Activated naive CD8-positive, alpha-beta T cell (primary cell): ENCODE measurements at regions not wholly inside any gene's neighbourhood (a gene's known extent, or its start where the extent isn't known, plus 50 kb on each side); places are given as distances from the start of the nearest gene placed in this dataset.
"Not testable (repeated sequence)": the region's sequence is repeated elsewhere in the genome, so short reads cannot be mapped to it uniquely, and the experiment has no call there.

Experiments used
- H3K27ac Mint-ChIP-seq: one replicate; pipeline ENCODE4 v1.8.0; 2021; ENCODE audit warnings: mixed read lengths
- H3K27me3 Mint-ChIP-seq: one replicate; pipeline ENCODE4 v1.8.0; 2021; ENCODE audit warnings: mixed read lengths
- H3K36me3 Mint-ChIP-seq: one replicate; pipeline ENCODE4 v1.8.0; 2021; ENCODE audit warnings: mixed read lengths
- H3K4me1 Mint-ChIP-seq: one replicate; pipeline ENCODE4 v1.8.0; 2021; ENCODE audit warnings: low read depth, mixed read lengths
- H3K4me3 Mint-ChIP-seq: one replicate; pipeline ENCODE4 v1.8.0; 2021; ENCODE audit warnings: mild to moderate bottlenecking, mixed read lengths
- H3K9me3 Mint-ChIP-seq: one replicate; pipeline ENCODE4 v1.8.0; 2021; ENCODE audit warnings: low read depth, mixed read lengths

- H3K36me3 Mint-ChIP-seq: no peaks in the 10 kb centered on the region
- H3K27ac Mint-ChIP-seq: no peak overlapping the region
- H3K27me3 Mint-ChIP-seq: peaks cover 4% of the 10 kb centered on the region
- H3K4me3 Mint-ChIP-seq: no peak overlapping the region
- H3K4me1 Mint-ChIP-seq: no peaks in the 10 kb centered on the region
- H3K9me3 Mint-ChIP-seq: no peaks in the 10 kb centered on the region
Observed at GRCh38 chr1:187038784-187039183, 210.0 kb downstream of the PLA2G4A start.

- Mint-ChIP-seq H3K27me3 (peaks cover 7% of the 10 kb centered on the region), H3K36me3 (no peaks in the 10 kb centered on the region), H3K4me1 (no peaks in the 10 kb centered on the region), H3K27ac (no peak overlapping the region), H3K4me3 (no peak overlapping the region), H3K9me3 (no peaks in the 10 kb centered on the region)
Observed at GRCh38 chr1:187041104-187041503, 212.4 kb downstream of the PLA2G4A start.

DNA sequence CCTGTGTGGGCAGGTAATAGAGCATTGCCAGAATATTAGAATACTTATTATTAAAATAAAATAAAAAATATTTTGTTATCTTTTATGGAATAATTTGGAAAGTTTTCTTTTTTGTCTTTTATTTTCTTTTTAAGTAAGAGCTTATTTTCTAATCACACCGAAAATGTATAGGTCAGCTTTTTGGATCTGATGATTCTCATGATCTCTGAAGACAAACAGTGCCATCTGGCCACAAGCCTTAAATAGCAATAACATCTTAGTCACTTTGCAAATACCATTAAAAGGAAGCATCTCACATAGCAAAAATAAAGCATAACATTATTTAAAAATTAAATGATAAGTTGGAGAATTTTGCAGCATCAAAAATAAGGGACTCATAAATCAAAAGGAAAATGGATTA is 213.8 kb downstream of the PLA2G4A start:
- no peaks in the 10 kb centered on the region for H3K9me3 Mint-ChIP-seq
- no peaks in the 10 kb centered on the region for H3K36me3 Mint-ChIP-seq
- H3K4me1 Mint-ChIP-seq: no peaks in the 10 kb centered on the region
- no peak overlapping the region for H3K4me3 Mint-ChIP-seq
- H3K27ac Mint-ChIP-seq: no peak overlapping the region
- peaks cover 5% of the 10 kb centered on the region for H3K27me3 Mint-ChIP-seq

- not testable (repeated sequence) for H3K36me3 Mint-ChIP-seq, H3K4me1 Mint-ChIP-seq, H3K27ac Mint-ChIP-seq, H3K27me3 Mint-ChIP-seq, H3K9me3 Mint-ChIP-seq, H3K4me3 Mint-ChIP-seq
Observed at GRCh38 chr1:187043433-187043832, 214.7 kb downstream of the PLA2G4A start.

DNA sequence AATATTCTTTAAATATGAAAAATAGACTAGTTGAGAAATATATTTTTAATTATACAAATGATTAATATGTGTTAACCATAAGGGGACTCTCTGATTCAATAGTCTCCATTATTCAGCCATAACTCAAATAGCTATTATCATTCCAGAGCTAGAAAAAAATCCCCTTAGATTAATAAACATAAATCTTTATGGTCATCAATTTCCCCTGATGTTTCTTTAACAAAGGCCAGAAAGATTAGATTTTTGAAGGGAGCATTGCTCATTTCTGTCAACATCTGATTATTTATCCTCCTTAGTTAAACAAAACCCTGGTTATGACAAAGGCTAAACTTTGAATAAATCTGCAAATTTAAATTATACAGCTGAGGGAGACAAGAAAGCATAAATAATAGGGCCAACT is 215.7 kb downstream of the PLA2G4A start:
- H3K4me3 Mint-ChIP-seq: no peak overlapping the region
- H3K9me3 Mint-ChIP-seq: no peaks in the 10 kb centered on the region
- no peaks in the 10 kb centered on the region for H3K36me3 Mint-ChIP-seq
- H3K4me1 Mint-ChIP-seq: no peaks in the 10 kb centered on the region
- peaks cover 7% of the 10 kb centered on the region for H3K27me3 Mint-ChIP-seq
- no peak overlapping the region for H3K27ac Mint-ChIP-seq

- no peak overlapping the region for H3K27ac Mint-ChIP-seq
- H3K36me3 Mint-ChIP-seq: no peaks in the 10 kb centered on the region
- H3K4me3 Mint-ChIP-seq: no peak overlapping the region
- H3K9me3 Mint-ChIP-seq: no peaks in the 10 kb centered on the region
- H3K27me3 Mint-ChIP-seq: peaks cover 6% of the 10 kb centered on the region
- H3K4me1 Mint-ChIP-seq: no peaks in the 10 kb centered on the region
Observed at GRCh38 chr1:187045371-187045770, 216.6 kb downstream of the PLA2G4A start.

DNA sequence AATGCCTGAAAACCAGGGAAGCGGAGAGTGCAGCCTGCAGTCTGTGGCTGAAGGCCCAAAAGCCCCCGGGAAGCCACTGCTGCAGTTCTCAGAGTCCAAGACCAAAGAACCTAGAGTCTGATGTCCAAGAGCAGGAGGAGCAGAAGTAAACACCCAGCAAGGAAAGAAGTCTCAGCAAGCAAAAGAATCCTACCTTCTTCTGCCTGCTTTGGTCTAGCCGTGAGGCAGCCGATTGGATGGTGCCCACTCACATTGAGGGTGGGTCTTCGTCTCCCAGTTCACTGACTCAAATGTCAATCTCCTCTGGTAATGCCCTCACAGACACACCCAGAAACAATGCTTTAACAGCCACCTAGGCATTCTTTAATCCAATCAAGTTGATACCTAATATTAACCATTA is 217.5 kb downstream of the PLA2G4A start:
- Mint-ChIP-seq H3K27ac (no peak overlapping the region), H3K9me3 (no peaks in the 10 kb centered on the region), H3K4me1 (no peaks in the 10 kb centered on the region), H3K36me3 (no peaks in the 10 kb centered on the region), H3K27me3 (peaks cover 6% of the 10 kb centered on the region), H3K4me3 (no peak overlapping the region)

GRCh38 chr1:187047298-187047697 is 218.5 kb downstream of the PLA2G4A start:
- H3K27me3 Mint-ChIP-seq: peaks cover 6% of the 10 kb centered on the region
- no peaks in the 10 kb centered on the region for H3K36me3 Mint-ChIP-seq
- H3K9me3 Mint-ChIP-seq: no peaks in the 10 kb centered on the region
- H3K4me3 Mint-ChIP-seq: no peak overlapping the region
- no peak overlapping the region for H3K27ac Mint-ChIP-seq
- H3K4me1 Mint-ChIP-seq: no peaks in the 10 kb centered on the region

DNA sequence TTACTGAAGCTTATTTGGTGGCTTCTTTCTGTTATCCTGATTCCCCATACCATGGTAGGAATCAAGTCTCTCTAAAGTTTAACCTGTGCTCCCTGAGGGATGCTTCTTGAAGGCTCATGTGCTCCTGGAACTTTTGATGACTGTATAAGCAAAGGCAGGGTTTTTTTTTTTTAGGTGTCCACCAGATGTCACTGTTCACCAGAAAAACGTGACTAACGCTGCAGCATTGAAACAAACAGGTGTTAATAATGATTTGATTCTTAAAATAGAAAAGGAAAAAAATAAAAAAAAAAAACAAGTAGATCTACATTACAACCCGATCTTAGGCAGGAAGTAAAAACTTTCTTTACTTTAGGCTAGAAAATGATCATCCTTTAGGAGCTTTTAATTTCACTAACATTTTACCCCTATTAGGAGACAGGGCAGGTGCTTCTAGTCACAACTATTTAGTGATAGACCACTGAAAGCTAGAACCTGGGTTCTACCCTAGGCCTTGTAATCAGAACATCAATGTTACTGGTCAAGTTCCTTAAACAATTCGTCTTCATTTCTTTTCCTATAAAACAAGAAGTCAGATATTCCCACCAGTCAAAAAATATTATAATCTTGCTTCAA is 223.0 kb downstream of the PLA2G4A start:
- Mint-ChIP-seq H3K27me3 (peaks cover 2% of the 10 kb centered on the region), H3K27ac (no peak overlapping the region), H3K36me3 (no peaks in the 10 kb centered on the region), H3K4me3 (no peak overlapping the region), H3K9me3 (no peaks in the 10 kb centered on the region), H3K4me1 (no peaks in the 10 kb centered on the region)

DNA sequence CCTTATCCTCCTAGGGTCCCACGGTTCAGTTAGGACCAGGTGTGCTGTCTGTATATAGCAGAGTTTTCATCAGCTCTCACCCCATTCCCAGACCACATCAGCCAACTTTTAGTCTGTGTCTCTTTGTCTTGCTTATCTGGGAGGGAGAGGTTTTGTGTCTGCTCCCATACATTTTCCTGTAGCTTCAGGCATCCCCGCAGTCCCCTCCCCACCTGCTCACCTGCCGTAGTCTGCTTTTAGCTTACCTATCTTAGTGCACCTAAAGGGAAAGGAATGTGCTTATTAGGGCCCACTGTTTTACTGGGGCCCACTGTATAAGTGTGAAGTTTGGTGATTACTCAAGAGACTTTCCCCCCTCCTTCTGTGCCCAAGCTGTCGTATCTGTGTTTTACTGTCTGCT is 225.1 kb downstream of the PLA2G4A start:
- H3K4me3 Mint-ChIP-seq: no peak overlapping the region
- no peaks in the 10 kb centered on the region for H3K27me3 Mint-ChIP-seq
- no peak overlapping the region for H3K27ac Mint-ChIP-seq
- no peaks in the 10 kb centered on the region for H3K4me1 Mint-ChIP-seq
- no peaks in the 10 kb centered on the region for H3K36me3 Mint-ChIP-seq
- no peaks in the 10 kb centered on the region for H3K9me3 Mint-ChIP-seq

- Mint-ChIP-seq H3K4me1 (no peaks in the 10 kb centered on the region), H3K9me3 (no peaks in the 10 kb centered on the region), H3K27me3 (no peaks in the 10 kb centered on the region), H3K27ac (no peak overlapping the region), H3K4me3 (no peak overlapping the region), H3K36me3 (no peaks in the 10 kb centered on the region)
Observed at GRCh38 chr1:187054862-187055757, 226.4 kb downstream of the PLA2G4A start.

DNA sequence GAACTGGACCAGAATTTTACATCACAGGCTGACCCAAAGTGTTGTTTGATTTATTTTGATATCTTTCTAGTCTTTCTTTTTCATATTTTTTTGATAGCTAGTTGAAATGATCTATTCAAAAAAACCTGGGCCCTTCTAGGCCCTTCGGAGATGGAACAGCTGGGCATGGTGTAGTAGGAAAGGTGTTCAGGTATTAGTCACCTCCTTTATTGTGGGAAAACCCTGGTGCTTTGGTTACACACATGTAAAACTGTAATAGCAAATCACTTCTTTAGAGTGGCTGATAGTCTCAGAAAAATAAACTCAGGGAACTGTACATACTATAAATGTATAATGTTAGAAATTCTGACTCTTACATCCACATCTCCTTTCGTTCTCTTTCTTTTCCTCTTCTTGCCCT is 234.5 kb downstream of the PLA2G4A start:
- Mint-ChIP-seq H3K27ac (no peak overlapping the region), H3K9me3 (no peaks in the 10 kb centered on the region), H3K4me1 (no peaks in the 10 kb centered on the region), H3K36me3 (no peaks in the 10 kb centered on the region), H3K27me3 (peaks cover 1% of the 10 kb centered on the region), H3K4me3 (no peak overlapping the region)

GRCh38 chr1:187067160-187067559 is 238.4 kb downstream of the PLA2G4A start:
- Mint-ChIP-seq H3K4me3 (no peak overlapping the region), H3K27ac (no peak overlapping the region), H3K4me1 (no peaks in the 10 kb centered on the region), H3K27me3 (no peaks in the 10 kb centered on the region), H3K36me3 (no peaks in the 10 kb centered on the region), H3K9me3 (no peaks in the 10 kb centered on the region)

DNA sequence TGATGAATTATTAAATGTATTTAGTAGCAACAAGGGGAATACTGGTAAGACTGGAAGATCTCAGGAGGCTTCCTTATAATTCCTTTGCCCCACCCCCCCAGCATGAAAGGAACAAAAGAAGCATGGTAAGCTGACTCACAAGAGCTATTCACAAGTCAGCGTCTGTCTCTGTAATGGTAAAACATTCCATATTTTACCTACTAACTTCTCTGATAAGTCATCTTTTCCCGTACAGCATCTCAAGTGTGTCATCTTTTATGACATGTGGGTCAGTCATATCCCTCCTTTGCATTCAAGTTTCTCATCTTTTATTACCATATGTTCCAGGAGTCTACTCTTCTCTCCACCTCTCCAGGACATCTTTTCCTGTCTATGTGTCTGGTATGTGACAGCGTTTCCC is 241.3 kb downstream of the PLA2G4A start:
- no peaks in the 10 kb centered on the region for H3K36me3 Mint-ChIP-seq
- no peaks in the 10 kb centered on the region for H3K27me3 Mint-ChIP-seq
- no peaks in the 10 kb centered on the region for H3K9me3 Mint-ChIP-seq
- no peaks in the 10 kb centered on the region for H3K4me1 Mint-ChIP-seq
- no peak overlapping the region for H3K27ac Mint-ChIP-seq
- H3K4me3 Mint-ChIP-seq: no peak overlapping the region

DNA sequence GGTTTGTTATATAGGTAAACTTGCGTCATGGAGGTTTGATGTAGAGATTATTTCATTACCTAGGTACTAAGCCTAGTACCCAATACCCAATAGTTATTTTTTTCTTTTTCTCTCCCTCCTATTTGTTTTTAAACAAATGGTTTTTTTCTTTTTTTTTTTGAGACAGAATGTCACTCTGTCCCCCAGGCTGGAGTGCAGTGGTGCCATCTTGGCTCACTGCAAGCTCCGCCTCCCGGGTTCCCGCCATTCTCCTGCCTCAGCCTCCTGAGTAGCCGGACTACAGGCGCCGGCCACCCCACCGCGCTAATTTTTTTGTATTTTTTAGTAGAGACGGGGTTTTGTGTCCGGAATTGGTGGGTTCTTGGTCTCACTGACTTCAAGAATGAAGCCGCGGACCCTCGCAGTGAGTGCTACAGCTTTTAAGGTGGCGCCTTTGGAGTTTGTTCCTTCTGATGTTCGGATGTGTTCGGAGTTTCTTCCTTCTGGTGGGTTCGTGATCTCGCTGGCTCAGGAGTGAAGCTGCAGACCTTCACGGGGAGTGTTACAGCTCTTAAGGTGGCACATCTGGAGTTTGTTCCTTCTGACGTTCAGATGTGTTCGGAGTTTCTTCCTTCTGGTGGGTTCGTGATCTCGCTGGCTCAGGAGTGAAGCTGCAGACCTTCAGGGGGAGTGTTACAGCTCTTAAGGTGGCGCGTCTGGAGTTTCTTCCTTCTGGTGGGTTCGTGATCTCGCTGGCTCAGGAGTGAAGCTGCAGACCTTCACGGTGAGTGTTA is 243.7 kb downstream of the PLA2G4A start:
- H3K27me3 Mint-ChIP-seq, H3K36me3 Mint-ChIP-seq, H3K4me1 Mint-ChIP-seq, H3K9me3 Mint-ChIP-seq: not testable (repeated sequence)
- peak overlapping the region; percentile 82 for H3K27ac Mint-ChIP-seq
- peak overlapping the region; percentile 89 for H3K4me3 Mint-ChIP-seq
